GM10266 (cell line): ENCODE measurements at regions not wholly inside any gene's neighbourhood (a gene's known extent, or its start where the extent isn't known, plus 50 kb on each side); places are given as distances from the start of the nearest gene placed in this dataset.
"Not testable (repeated sequence)": the region's sequence is repeated elsewhere in the genome, so short reads cannot be mapped to it uniquely, and the experiment has no call there.

Experiments
- DNase-seq: peaks from one replicate; pipeline ENCODE4 v3.0.0; 2012; ENCODE audit errors: extremely low spot score
- TF ChIP-seq, protein P1 (sequence below): IDR thresholded peaks from 2 replicates; pipeline ENCODE4 v1.5.1; 2012; ENCODE audit warnings: mild to moderate bottlenecking, low read depth; ENCODE audit not compliant: control insufficient read depth, insufficient read depth; ENCODE audit errors: missing control alignments

GRCh38 chr14:27623782-27624181, 1025.9 kb upstream of the NOVA1 start:
- no peak for DNase-seq
- TF ChIP-seq, protein P1, sequence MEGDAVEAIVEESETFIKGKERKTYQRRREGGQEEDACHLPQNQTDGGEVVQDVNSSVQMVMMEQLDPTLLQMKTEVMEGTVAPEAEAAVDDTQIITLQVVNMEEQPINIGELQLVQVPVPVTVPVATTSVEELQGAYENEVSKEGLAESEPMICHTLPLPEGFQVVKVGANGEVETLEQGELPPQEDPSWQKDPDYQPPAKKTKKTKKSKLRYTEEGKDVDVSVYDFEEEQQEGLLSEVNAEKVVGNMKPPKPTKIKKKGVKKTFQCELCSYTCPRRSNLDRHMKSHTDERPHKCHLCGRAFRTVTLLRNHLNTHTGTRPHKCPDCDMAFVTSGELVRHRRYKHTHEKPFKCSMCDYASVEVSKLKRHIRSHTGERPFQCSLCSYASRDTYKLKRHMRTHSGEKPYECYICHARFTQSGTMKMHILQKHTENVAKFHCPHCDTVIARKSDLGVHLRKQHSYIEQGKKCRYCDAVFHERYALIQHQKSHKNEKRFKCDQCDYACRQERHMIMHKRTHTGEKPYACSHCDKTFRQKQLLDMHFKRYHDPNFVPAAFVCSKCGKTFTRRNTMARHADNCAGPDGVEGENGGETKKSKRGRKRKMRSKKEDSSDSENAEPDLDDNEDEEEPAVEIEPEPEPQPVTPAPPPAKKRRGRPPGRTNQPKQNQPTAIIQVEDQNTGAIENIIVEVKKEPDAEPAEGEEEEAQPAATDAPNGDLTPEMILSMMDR = no peak

GRCh38 chr14:27634056-27634970, 1036.5 kb upstream of the NOVA1 start:
- TF ChIP-seq, protein P1 = no peak
- no peak for DNase-seq

- DNase-seq = not testable (repeated sequence)
Observed at GRCh38 chr14:27640688-27641087, 1042.9 kb upstream of the NOVA1 start.

DNA sequence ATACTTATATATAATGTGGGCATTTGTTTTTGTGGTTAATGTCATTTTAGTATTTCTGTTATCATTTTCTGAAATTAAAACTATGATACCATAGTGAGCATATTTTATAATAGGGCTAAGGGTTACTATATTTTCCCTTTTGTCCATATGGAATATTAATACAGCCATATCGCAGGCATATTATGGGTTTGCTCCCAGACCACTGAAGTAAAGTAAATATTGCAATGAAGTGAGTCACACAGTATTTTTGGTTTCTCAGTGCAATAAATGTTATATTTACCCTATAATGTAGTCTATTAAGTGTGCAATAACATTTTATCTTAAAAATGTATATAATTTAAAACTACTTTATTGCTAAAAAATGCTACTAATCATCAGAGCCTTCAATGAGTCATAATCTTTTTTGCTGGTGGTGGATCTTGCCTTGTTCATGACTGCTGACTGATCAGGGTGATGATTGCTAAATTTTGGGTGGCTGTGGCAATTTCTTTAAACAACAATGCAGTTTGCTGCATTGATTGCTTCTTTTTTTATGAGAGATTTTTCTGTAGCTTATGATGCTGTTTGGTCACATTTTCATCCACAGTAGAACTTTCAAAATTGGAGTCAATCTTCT, 1044.5 kb upstream of the NOVA1 start:
- TF ChIP-seq, protein P1 = no peak

GRCh38 chr14:27660683-27661082, 1062.8 kb upstream of the NOVA1 start:
- TF ChIP-seq, protein P1 = no peak
- no peak for DNase-seq

More for the DNA sequence above, 1044.5 kb upstream of the NOVA1 start:
- no peak for DNase-seq

GRCh38 chr14:27668531-27668930, 1070.7 kb upstream of the NOVA1 start:
- TF ChIP-seq, protein P1 = no peak
- no peak for DNase-seq

- no peak for DNase-seq
- TF ChIP-seq, protein P1 = no peak
Observed at GRCh38 chr14:27672047-27672446, 1074.2 kb upstream of the NOVA1 start.

DNA sequence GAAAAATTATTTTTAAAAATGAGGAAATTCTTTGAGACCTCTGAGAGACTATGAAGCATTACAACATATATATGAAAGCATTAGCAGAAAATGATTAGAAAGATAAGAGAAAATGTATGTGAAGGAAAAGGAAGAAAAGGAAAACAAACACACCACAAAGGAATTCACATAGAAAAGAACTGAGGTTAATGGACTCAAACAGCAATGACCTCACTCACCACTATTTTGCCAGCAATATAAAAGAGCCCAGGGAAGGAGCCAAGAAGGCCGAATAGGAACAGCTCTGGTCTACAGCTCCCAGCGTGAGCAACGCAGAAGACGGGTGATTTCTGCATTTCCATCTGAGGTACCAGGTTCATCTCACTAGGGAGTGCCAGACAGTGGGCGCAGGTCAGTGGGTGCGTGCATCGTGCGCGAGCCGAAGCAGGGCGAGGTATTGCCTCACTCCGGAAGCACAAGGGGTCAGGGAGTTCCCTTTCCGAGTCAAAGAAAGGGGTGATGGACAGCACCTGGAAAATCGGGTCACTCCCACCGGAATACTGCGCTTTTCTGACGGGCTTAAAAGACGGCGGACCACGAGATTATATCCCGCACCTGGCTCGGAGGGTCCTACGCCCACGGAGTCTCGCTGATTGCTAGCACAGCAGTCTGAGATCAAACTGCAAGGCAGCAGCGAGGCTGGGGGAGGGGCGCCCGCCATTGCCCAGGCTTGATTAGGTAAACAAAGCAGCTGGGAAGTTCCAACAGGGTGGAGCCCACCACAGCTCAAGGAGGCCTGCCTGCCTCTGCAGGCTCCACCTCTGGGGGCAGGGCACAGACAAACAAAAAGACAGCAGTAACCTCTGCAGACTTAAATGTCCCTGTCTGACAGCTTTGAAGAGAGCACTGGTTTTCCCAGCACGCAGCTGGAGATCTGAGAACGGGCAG, 1075.2 kb upstream of the NOVA1 start:
- DNase-seq = not testable (repeated sequence)
